Activated T-helper 1 cell treated with anti-CD3 and anti-CD28 coated beads, Interleukin-12 subunit alpha, Interleukin-12 subunit beta, Interleukin-2, Interleukin-4 antibody, amounts not matched to agents 30 ng/mL and 10 ng/mL and 1 ng/mL, durations not matched to agents 14 hours and 24 hours and 36 hours (primary cell): ENCODE measurements at regions not wholly inside any gene's neighbourhood (a gene's known extent, or its start where the extent isn't known, plus 50 kb on each side); places are given as distances from the start of the nearest gene placed in this dataset.
"Not testable (repeated sequence)": the region's sequence is repeated elsewhere in the genome, so short reads cannot be mapped to it uniquely, and the experiment has no call there.

Source experiments
- DNase-seq: peaks from one replicate; pipeline ENCODE4 v3.0.0; 2021; ENCODE audit warnings: low spot score
- H3K27ac Mint-ChIP-seq: one replicate; pipeline ENCODE4 v1.8.0; 2021; ENCODE audit warnings: mild to moderate bottlenecking, mixed read lengths
- H3K27me3 Mint-ChIP-seq: one replicate; pipeline ENCODE4 v1.8.0; 2022; ENCODE audit warnings: mild to moderate bottlenecking, moderate library complexity, mixed read lengths; ENCODE audit not compliant: insufficient read depth
- H3K36me3 Mint-ChIP-seq: one replicate; pipeline ENCODE4 v1.8.0; 2021; ENCODE audit warnings: low read depth, mixed read lengths
- H3K4me1 Mint-ChIP-seq: one replicate; pipeline ENCODE4 v1.8.0; 2021; ENCODE audit warnings: low read depth, mixed read lengths
- H3K4me3 Mint-ChIP-seq: one replicate; pipeline ENCODE4 v1.8.0; 2021; ENCODE audit warnings: mild to moderate bottlenecking, moderate library complexity, mixed read lengths
- H3K9me3 Mint-ChIP-seq: one replicate; pipeline ENCODE4 v1.8.0; 2021; ENCODE audit warnings: mixed read lengths
- intact Hi-C: fragments of 100-400 bp; cut with micrococcal nuclease; formaldehyde crosslinking; loops from one replicate; pipeline ENCODE4 v1.15.1; 2024

DNA sequence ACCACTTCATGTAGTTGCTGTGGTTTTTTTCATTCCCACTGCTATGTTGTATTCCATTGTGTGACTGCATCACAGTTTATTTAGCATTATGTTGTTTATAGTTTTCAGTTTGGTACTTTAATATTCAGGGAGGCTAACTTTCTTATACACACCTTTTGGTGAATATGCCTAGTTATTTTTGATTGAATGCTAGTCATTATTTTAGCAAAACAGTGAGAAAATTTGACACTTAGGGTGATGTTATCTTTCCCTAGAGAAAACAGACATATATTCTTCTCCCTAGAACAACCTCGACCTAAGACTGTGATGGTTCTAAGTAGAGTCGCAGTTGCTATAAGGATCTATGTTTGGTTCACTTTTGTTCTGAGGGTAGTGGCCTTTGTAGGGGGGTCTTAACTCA lies 120.8 kb upstream of the B3GAT2 start:
- DNase-seq: no peak
- Mint-ChIP-seq H3K27ac (no peak overlapping the region), H3K4me1 (no peaks in the 10 kb centered on the region), H3K36me3 (no peaks in the 10 kb centered on the region), H3K4me3 (no peak overlapping the region), H3K9me3 (peaks cover 11% of the 10 kb centered on the region), H3K27me3 (no peaks in the 10 kb centered on the region)
- intact Hi-C loops: no loop called here

- Mint-ChIP-seq H3K4me3 (no peak overlapping the region), H3K4me1 (no peaks in the 10 kb centered on the region), H3K36me3 (no peaks in the 10 kb centered on the region), H3K27ac (no peak overlapping the region), H3K27me3 (no peaks in the 10 kb centered on the region), H3K9me3 (peaks cover 11% of the 10 kb centered on the region)
- intact Hi-C loops: no loop called here
- DNase-seq: no peak
These were observed 122.8 kb upstream of the B3GAT2 start for GRCh38 chr6:71079677-71080076.

DNA sequence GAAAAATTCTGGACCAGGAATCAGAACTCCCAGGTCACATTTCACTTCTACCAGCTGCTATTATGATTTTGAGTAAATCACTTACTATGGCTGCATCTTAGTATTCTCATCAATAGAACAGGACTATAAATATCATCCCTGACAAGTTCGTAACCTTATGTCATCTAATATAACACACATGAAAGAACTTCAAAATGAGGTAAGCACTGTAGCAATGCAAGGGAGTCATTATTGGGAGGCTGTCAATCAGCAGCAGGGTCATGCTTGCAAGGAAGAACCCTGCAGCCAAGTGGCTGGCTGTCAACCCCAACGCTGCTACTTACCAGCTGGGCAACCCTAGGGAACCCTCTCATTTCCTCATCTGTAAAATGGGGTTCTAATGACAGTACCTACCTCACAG lies 123.3 kb upstream of the B3GAT2 start:
- Mint-ChIP-seq H3K27ac (no peak overlapping the region), H3K36me3 (no peaks in the 10 kb centered on the region), H3K4me1 (no peaks in the 10 kb centered on the region), H3K27me3 (no peaks in the 10 kb centered on the region), H3K4me3 (no peak overlapping the region), H3K9me3 (peaks cover 11% of the 10 kb centered on the region)
- no peak for DNase-seq
- intact Hi-C loops: no loop called here

GRCh38 chr6:71080826-71081225 lies 124.0 kb upstream of the B3GAT2 start:
- DNase-seq: no peak
- no peaks in the 10 kb centered on the region for H3K4me1 Mint-ChIP-seq
- intact Hi-C loops: no loop called here
- H3K27ac Mint-ChIP-seq: no peak overlapping the region
- no peaks in the 10 kb centered on the region for H3K27me3 Mint-ChIP-seq
- no peak overlapping the region for H3K4me3 Mint-ChIP-seq
- H3K9me3 Mint-ChIP-seq: peaks cover 11% of the 10 kb centered on the region
- no peaks in the 10 kb centered on the region for H3K36me3 Mint-ChIP-seq

GRCh38 chr6:71082033-71082650 lies 125.3 kb upstream of the B3GAT2 start:
- intact Hi-C loops: no loop called here

GRCh38 chr6:71083308-71083820 lies 126.5 kb upstream of the B3GAT2 start:
- DNase-seq: no peak
- H3K4me1 Mint-ChIP-seq: no peaks in the 10 kb centered on the region
- no peak overlapping the region for H3K27ac Mint-ChIP-seq
- H3K27me3 Mint-ChIP-seq: no peaks in the 10 kb centered on the region
- no peak overlapping the region for H3K4me3 Mint-ChIP-seq
- intact Hi-C loops: no loop called here
- peaks cover 4% of the 10 kb centered on the region for H3K9me3 Mint-ChIP-seq
- H3K36me3 Mint-ChIP-seq: no peaks in the 10 kb centered on the region

More at GRCh38 chr6:71082033-71082650, 125.3 kb upstream of the B3GAT2 start:
- Mint-ChIP-seq H3K4me1 (no peaks in the 10 kb centered on the region), H3K4me3 (no peak overlapping the region), H3K27ac (no peak overlapping the region), H3K27me3 (no peaks in the 10 kb centered on the region), H3K36me3 (no peaks in the 10 kb centered on the region), H3K9me3 (peaks cover 11% of the 10 kb centered on the region)
- DNase-seq: no peak

DNA sequence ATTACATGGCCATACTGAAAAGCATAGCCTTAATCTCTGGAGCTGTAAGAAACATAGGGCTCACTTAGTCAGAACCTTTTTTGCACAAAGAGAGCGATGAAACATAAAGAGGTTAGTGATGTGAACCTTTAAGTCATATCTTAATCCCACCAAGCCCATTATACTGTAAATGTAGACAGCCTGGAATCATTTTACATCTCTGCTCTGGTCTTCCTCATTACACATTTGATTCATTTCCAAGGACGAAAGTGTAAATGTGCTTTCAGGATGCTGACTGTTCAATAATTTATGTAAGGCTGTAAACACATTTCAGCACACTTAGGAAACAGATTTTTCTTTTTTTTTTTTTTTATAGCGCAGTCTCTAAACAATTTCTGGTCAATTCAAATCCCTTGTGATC lies 131.3 kb upstream of the B3GAT2 start:
- no peaks in the 10 kb centered on the region for H3K4me1 Mint-ChIP-seq
- no peak overlapping the region for H3K27ac Mint-ChIP-seq
- DNase-seq: no peak
- no peaks in the 10 kb centered on the region for H3K9me3 Mint-ChIP-seq
- H3K36me3 Mint-ChIP-seq: no peaks in the 10 kb centered on the region
- peaks cover 2% of the 10 kb centered on the region for H3K27me3 Mint-ChIP-seq
- intact Hi-C loops: no loop called here
- no peak overlapping the region for H3K4me3 Mint-ChIP-seq

DNA sequence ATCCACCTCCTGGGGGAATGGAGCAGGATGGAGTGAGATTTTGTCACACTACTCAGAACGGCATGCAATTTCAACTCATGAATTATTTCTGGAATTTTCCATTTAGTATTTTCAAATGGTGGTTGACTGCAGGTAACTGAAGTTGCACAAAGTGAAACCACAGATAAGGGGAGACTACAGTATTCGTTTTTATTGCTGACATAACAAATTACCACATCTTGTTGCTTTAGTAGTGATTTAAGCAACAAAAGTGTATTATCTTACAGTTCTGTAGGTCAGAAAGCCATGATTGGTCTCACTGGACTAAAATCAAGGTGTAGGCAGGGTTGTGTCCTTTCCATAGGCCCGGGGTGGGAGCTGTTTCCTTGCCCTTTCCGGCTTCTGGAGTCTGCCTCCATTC lies 133.4 kb upstream of the B3GAT2 start:
- intact Hi-C loops: no loop called here
- H3K27me3 Mint-ChIP-seq: peaks cover 2% of the 10 kb centered on the region

GRCh38 chr6:71091167-71091566 lies 134.3 kb upstream of the B3GAT2 start:
- Mint-ChIP-seq H3K9me3 (no peaks in the 10 kb centered on the region), H3K36me3 (no peaks in the 10 kb centered on the region), H3K27ac (no peak overlapping the region), H3K27me3 (peaks cover 2% of the 10 kb centered on the region), H3K4me1 (no peaks in the 10 kb centered on the region), H3K4me3 (no peak overlapping the region)
- no peak for DNase-seq
- intact Hi-C loops: no loop called here

More for the DNA sequence above, 133.4 kb upstream of the B3GAT2 start:
- no peak overlapping the region for H3K27ac Mint-ChIP-seq
- no peak for DNase-seq
- no peaks in the 10 kb centered on the region for H3K36me3 Mint-ChIP-seq
- no peaks in the 10 kb centered on the region for H3K9me3 Mint-ChIP-seq
- H3K4me3 Mint-ChIP-seq: no peak overlapping the region
- no peaks in the 10 kb centered on the region for H3K4me1 Mint-ChIP-seq

DNA sequence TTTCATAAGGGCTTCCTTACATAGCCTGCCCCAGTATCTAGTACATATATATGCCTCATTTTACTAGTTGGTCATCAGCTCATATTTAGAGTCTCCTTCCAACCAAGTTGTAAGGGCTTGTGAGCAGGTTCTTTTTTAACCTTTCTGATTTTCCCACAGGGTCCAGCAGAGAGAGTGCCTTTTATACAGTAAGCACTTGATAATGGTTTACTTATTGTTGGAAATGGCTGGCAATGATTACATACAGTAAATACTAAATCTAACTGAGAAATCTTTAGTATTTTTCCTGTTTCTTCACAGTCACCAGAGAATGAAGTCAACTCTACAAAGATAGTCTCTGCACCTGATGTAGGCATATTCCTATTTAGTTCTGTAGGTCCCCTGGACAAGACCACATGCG lies 135.1 kb upstream of the B3GAT2 start:
- H3K27me3 Mint-ChIP-seq: peaks cover 2% of the 10 kb centered on the region
- no peak overlapping the region for H3K4me3 Mint-ChIP-seq
- no peak overlapping the region for H3K27ac Mint-ChIP-seq
- no peak for DNase-seq
- no peaks in the 10 kb centered on the region for H3K9me3 Mint-ChIP-seq
- H3K4me1 Mint-ChIP-seq: no peaks in the 10 kb centered on the region
- no peaks in the 10 kb centered on the region for H3K36me3 Mint-ChIP-seq
- intact Hi-C loops: no loop called here

- intact Hi-C loops, H3K27ac Mint-ChIP-seq, H3K36me3 Mint-ChIP-seq, DNase-seq, H3K9me3 Mint-ChIP-seq, H3K27me3 Mint-ChIP-seq, H3K4me3 Mint-ChIP-seq, H3K4me1 Mint-ChIP-seq: not testable (repeated sequence)
These were observed 140.4 kb upstream of the B3GAT2 start for GRCh38 chr6:71097264-71097663.

DNA sequence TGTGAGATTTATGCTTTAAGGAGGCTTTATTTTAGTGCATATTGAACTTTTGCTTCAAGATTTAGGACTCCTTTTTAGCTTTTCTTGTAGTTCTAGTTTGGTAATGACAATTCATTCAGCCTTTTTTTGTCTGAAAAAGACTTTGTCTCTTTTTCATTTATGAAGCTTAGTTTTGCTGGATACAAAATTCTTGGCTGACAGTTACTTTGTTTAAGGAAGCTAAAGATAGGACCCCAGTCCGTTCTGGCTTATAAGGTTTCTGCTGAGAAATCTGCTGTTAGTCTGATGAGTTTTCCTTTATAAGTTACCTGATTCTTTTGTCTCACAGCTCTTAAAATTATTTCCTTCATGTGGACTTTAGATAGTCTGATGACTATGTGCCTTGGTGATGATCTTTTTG lies 142.8 kb upstream of the B3GAT2 start:
- H3K36me3 Mint-ChIP-seq: no peaks in the 10 kb centered on the region
- H3K9me3 Mint-ChIP-seq: peaks cover 4% of the 10 kb centered on the region
- no peak for DNase-seq
- H3K4me1 Mint-ChIP-seq: no peaks in the 10 kb centered on the region
- H3K27ac Mint-ChIP-seq: no peak overlapping the region
- intact Hi-C loops: no loop called here
- H3K4me3 Mint-ChIP-seq: no peak overlapping the region
- H3K27me3 Mint-ChIP-seq: no peaks in the 10 kb centered on the region

- no peaks in the 10 kb centered on the region for H3K36me3 Mint-ChIP-seq
- peaks cover 1% of the 10 kb centered on the region for H3K27me3 Mint-ChIP-seq
- H3K4me1 Mint-ChIP-seq: no peaks in the 10 kb centered on the region
- intact Hi-C loops: no loop called here
- no peak overlapping the region for H3K4me3 Mint-ChIP-seq
- no peak overlapping the region for H3K27ac Mint-ChIP-seq
- no peak for DNase-seq
- peaks cover 4% of the 10 kb centered on the region for H3K9me3 Mint-ChIP-seq
These were observed 146.3 kb upstream of the B3GAT2 start for GRCh38 chr6:71103130-71103529.

GRCh38 chr6:71103641-71104040 lies 146.8 kb upstream of the B3GAT2 start:
- no peak overlapping the region for H3K4me3 Mint-ChIP-seq
- intact Hi-C loops: no loop called here
- no peaks in the 10 kb centered on the region for H3K36me3 Mint-ChIP-seq
- H3K27me3 Mint-ChIP-seq: peaks cover 1% of the 10 kb centered on the region
- peaks cover 4% of the 10 kb centered on the region for H3K9me3 Mint-ChIP-seq
- no peak for DNase-seq
- H3K27ac Mint-ChIP-seq: no peak overlapping the region
- H3K4me1 Mint-ChIP-seq: no peaks in the 10 kb centered on the region
